ENCODE measurements at regions not wholly inside any gene's neighbourhood (a gene's known extent, or its start where the extent isn't known, plus 50 kb on each side); places are given as distances from the start of the nearest gene placed in this dataset.

DNA sequence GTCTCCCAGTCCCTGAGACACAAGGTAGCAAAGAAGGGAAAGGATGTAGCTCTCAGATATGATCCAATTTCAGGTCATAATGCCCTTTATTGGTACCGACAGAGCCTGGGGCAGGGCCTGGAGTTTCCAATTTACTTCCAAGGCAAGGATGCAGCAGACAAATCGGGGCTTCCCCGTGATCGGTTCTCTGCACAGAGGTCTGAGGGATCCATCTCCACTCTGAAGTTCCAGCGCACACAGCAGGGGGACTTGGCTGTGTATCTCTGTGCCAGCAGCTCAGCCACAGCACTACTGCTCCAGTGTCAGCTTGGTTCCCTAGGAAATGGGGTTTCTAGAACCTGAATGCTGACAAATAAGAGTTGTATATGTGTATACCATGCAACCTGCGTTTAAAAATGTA is 74.6 kb upstream of the PRSS58 start:
- ATAC-seq: no peak
- Histone ChIP-seq H2AFZ (ENCODE audit: low read depth, low read length, poor library complexity, severe bottlenecking) (no peak overlapping the region), H3K9me2 (ENCODE audit: insufficient read depth) (no peaks in the 10 kb centered on the region), H3K27me3 (ENCODE audit: insufficient read depth, low read length) (peaks cover 10% of the 10 kb centered on the region), H3K36me3 (ENCODE audit: control insufficient read depth in 1 of 2, insufficient read depth in 2 of 2, low read length in 2 of 2) (no peaks in the 10 kb centered on the region), H3K9ac (ENCODE audit: low read length) (no peak overlapping the region), H3K4me1 (ENCODE audit: control insufficient read depth in 1 of 2, insufficient read depth in 2 of 2, low read length in 2 of 2) (no peaks in the 10 kb centered on the region), H3K79me2 (ENCODE audit: insufficient read depth, low read length) (no peaks in the 10 kb centered on the region), H3K9me3 (ENCODE audit: control insufficient read depth in 1 of 2, insufficient read depth in 1 of 2, low read depth in 1 of 2, low read length in 2 of 2) (no peaks in the 10 kb centered on the region), H4K20me1 (ENCODE audit: insufficient read depth) (no peaks in the 10 kb centered on the region), H3K4me2 (ENCODE audit: low read length) (no peak overlapping the region), H3K27ac (ENCODE audit: low read depth, low read length) (no peak overlapping the region), H3K4me3 (replicated peaks in 1 of 2; ENCODE audit: low read depth in 1 of 2, low read length in 2 of 2) (no peak overlapping the region)
- CTCF ChIA-PET: interaction anchor here (0.5 to 3.0 kb wide), 3 partner anchors 9 to 15 kb away, joined by 3 to 15 read pairs (median 4); no protein-coding TSS in a partner anchor
- POLR2A ChIA-PET: no interaction called here
- TF ChIP-seq FOSL1 (IDR thresholded peaks at IDR 0.05; ENCODE audit: low read depth) (no peak), EZH2 (IDR thresholded peaks at IDR 0.05) (no peak), ATF3 (IDR thresholded peaks at IDR 0.05) (no peak), EZH2phosphoT487 (IDR thresholded peaks at IDR 0.05; ENCODE audit: borderline replicate concordance) (no peak), YY1 (IDR thresholded peaks at IDR 0.05; ENCODE audit: extremely low read depth, insufficient replicate concordance, low read depth, low read length) (no peak), CBX3 (IDR thresholded peaks at IDR 0.05; ENCODE audit: low read depth) (no peak), ELF1 (IDR thresholded peaks at IDR 0.05; ENCODE audit: borderline replicate concordance, low read depth) (no peak), TCF7L2 (IDR thresholded peaks at IDR 0.05; ENCODE audit: borderline replicate concordance, extremely low read depth, insufficient read depth, insufficient read length) (no peak), JUND (IDR thresholded peaks at IDR 0.05) (no peak), EGR1 (IDR thresholded peaks at IDR 0.05; ENCODE audit: low read depth) (no peak), SIN3A (IDR thresholded peaks at IDR 0.05; ENCODE audit: low read depth) (no peak), POLR2A (IDR thresholded peaks at IDR 0.05; ENCODE audit: borderline replicate concordance, extremely low read depth, insufficient read depth, insufficient read length) (no peak), REST (IDR thresholded peaks at IDR 0.05; ENCODE audit: low read depth) (no peak), CEBPB (IDR thresholded peaks at IDR 0.05; ENCODE audit: low read depth) (no peak), SRF (IDR thresholded peaks at IDR 0.05; ENCODE audit: low read depth) (no peak), CTCF (IDR thresholded peaks at IDR 0.05 in 2 of 3, conservative IDR thresholded peaks at IDR 0.05 in 1 of 3; ENCODE audit: borderline replicate concordance in 1 of 3, insufficient read depth in 1 of 3, low read depth in 2 of 3, low read length in 2 of 3) (no peak), ZFX (IDR thresholded peaks at IDR 0.05) (no peak), SP1 (IDR thresholded peaks at IDR 0.05; ENCODE audit: low read depth) (no peak), RAD21 (IDR thresholded peaks at IDR 0.05; ENCODE audit: low read depth) (no peak)
- TF ChIP-seq, protein P1, sequence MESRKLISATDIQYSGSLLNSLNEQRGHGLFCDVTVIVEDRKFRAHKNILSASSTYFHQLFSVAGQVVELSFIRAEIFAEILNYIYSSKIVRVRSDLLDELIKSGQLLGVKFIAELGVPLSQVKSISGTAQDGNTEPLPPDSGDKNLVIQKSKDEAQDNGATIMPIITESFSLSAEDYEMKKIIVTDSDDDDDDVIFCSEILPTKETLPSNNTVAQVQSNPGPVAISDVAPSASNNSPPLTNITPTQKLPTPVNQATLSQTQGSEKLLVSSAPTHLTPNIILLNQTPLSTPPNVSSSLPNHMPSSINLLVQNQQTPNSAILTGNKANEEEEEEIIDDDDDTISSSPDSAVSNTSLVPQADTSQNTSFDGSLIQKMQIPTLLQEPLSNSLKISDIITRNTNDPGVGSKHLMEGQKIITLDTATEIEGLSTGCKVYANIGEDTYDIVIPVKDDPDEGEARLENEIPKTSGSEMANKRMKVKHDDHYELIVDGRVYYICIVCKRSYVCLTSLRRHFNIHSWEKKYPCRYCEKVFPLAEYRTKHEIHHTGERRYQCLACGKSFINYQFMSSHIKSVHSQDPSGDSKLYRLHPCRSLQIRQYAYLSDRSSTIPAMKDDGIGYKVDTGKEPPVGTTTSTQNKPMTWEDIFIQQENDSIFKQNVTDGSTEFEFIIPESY (IDR thresholded peaks at IDR 0.05; ENCODE audit: extremely low read depth, insufficient replicate concordance, low read length): no peak
- DNase-seq (ENCODE audit: low read depth, low spot score): no peak
- no TSS peak for BruUV-seq (replicated peaks)
- RAD21 ChIA-PET (ENCODE audit: low non-redundant PET in 1 of 2, low total read pairs in 2 of 2, uncharacterized antibody in 2 of 2, unreplicated experiment in 2 of 2): no interaction called here
- intact Hi-C loops (cut with micrococcal nuclease): no loop called here

All from HCT116 (cell line).